ENCODE measurements at regions not wholly inside any gene's neighbourhood (a gene's known extent, or its start where the extent isn't known, plus 50 kb on each side); places are given as distances from the start of the nearest gene placed in this dataset.
"Not testable (repeated sequence)": the region's sequence is repeated elsewhere in the genome, so short reads cannot be mapped to it uniquely, and the experiment has no call there.

GRCh38 chr13:22963384-22964053 is 217.3 kb upstream of the SGCG start:
- DNase-seq (ENCODE audit: low read depth, low spot score) = not testable (repeated sequence)

- no peak for DNase-seq (ENCODE audit: low read depth, low spot score)
Measured at GRCh38 chr13:22964245-22964966, 216.4 kb upstream of the SGCG start.

- DNase-seq (ENCODE audit: low read depth, low spot score) = not testable (repeated sequence)
Measured at GRCh38 chr13:22965011-22965857, 215.5 kb upstream of the SGCG start.

- not testable (repeated sequence) for DNase-seq (ENCODE audit: low read depth, low spot score)
Measured at GRCh38 chr13:22965858-22966239, 214.9 kb upstream of the SGCG start.

GRCh38 chr13:22966753-22967152 is 214.0 kb upstream of the SGCG start:
- DNase-seq (ENCODE audit: low read depth, low spot score) = not testable (repeated sequence)

GRCh38 chr13:22967669-22968068 is 213.1 kb upstream of the SGCG start:
- no peak for DNase-seq (ENCODE audit: low read depth, low spot score)

- no peak for DNase-seq (ENCODE audit: low read depth, low spot score)
Measured at GRCh38 chr13:22979952-22980351, 200.8 kb upstream of the SGCG start.

- DNase-seq (ENCODE audit: low read depth, low spot score) = no peak
Measured at GRCh38 chr13:22980936-22981335, 199.8 kb upstream of the SGCG start.

GRCh38 chr13:22993148-22993547 is 187.6 kb upstream of the SGCG start:
- DNase-seq (ENCODE audit: low read depth, low spot score) = no peak

GRCh38 chr13:23003446-23003845 is 177.3 kb upstream of the SGCG start:
- DNase-seq (ENCODE audit: low read depth, low spot score) = no peak

- no peak for DNase-seq (ENCODE audit: low read depth, low spot score)
Measured at GRCh38 chr13:23007426-23007825, 173.4 kb upstream of the SGCG start.

GRCh38 chr13:23018143-23018542 is 162.6 kb upstream of the SGCG start:
- no peak for DNase-seq (ENCODE audit: low read depth, low spot score)

- DNase-seq (ENCODE audit: low read depth, low spot score) = peak; percentile 81
Measured at GRCh38 chr13:23020246-23020843, 160.4 kb upstream of the SGCG start.

- no peak for DNase-seq (ENCODE audit: low read depth, low spot score)
Measured at GRCh38 chr13:23021906-23022305, 158.9 kb upstream of the SGCG start.

GRCh38 chr13:23022704-23023103 is 158.1 kb upstream of the SGCG start:
- no peak for DNase-seq (ENCODE audit: low read depth, low spot score)

GRCh38 chr13:23025864-23026608 is 154.7 kb upstream of the SGCG start:
- DNase-seq (ENCODE audit: low read depth, low spot score) = no peak

GRCh38 chr13:23039266-23039935 is 141.4 kb upstream of the SGCG start:
- DNase-seq (ENCODE audit: low read depth, low spot score) = no peak

- no peak for DNase-seq (ENCODE audit: low read depth, low spot score)
Measured at GRCh38 chr13:23042181-23042580, 138.6 kb upstream of the SGCG start.

- no peak for DNase-seq (ENCODE audit: low read depth, low spot score)
Measured at GRCh38 chr13:23044906-23045305, 135.9 kb upstream of the SGCG start.

- DNase-seq (ENCODE audit: low read depth, low spot score) = no peak
Measured at GRCh38 chr13:23050126-23050525, 130.7 kb upstream of the SGCG start.

- DNase-seq (ENCODE audit: low read depth, low spot score) = not testable (repeated sequence)
Measured at GRCh38 chr13:23053711-23054110, 127.1 kb upstream of the SGCG start.
